ENCODE measurements at regions not wholly inside any gene's neighbourhood (a gene's known extent, or its start where the extent isn't known, plus 50 kb on each side); places are given as distances from the start of the nearest gene placed in this dataset.

DNA sequence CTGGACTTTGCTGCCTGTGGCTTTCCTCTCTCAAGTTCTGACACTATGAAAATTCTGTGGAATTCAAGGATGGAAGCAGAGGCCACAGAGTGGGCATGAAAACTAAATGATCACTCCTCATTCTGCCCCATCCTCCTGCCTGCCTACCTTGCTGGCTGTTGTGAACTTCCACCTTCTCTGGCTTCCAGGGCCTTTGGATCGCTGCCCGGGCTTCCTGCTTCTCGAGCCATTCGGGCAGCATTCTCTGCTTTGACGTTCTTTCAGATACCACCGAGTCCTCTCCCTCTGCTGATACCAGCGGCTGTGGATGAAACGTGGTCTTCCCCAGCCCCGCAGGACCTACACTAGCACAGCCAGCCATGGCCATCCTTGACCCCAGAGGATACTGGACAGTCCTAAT lies 327.7 kb upstream of the SLC14A2 start:
- H3K4me3 ChIP-seq (replicated peaks in 1 of 3; ENCODE audit: insufficient read depth in 1 of 3, low read depth in 2 of 3, low read length in 3 of 3) = no peak overlapping the region
- no peak overlapping the region for H3K4me2 ChIP-seq (ENCODE audit: low read depth, low read length)
- no peaks in the 10 kb centered on the region; a peak in 1 of 5 replicates for H3K27me3 ChIP-seq (ENCODE audit: control insufficient read depth in 1 of 2, insufficient read depth in 2 of 2, low read length in 2 of 2)
- ChIA-PET POLR2A (no interaction called here), CTCF (ENCODE audit: low intra/inter-chr PET ratio, low total read pairs) (no interaction called here)
- no peaks in the 10 kb centered on the region for H3K4me1 ChIP-seq (ENCODE audit: insufficient read depth, low read length)
- H3K36me3 ChIP-seq (replicated peaks in 1 of 2; ENCODE audit: control insufficient read depth in 1 of 2, insufficient read depth in 2 of 2, low read length in 2 of 2) = no peaks in the 10 kb centered on the region
- no TSS peak for BruUV-seq (replicated peaks)
- intact Hi-C loops (cut with micrococcal nuclease; ENCODE audit: unreplicated experiment) (no loop called here), in situ Hi-C loops (cut with HindIII; ENCODE audit: extremely low pct_ligation_motif_present, low pct_unique_long_range_greater_than_20kb) (no loop called here)
- H3K79me2 ChIP-seq (ENCODE audit: insufficient read depth, low read length) = no peaks in the 10 kb centered on the region
- H3K27ac ChIP-seq (ENCODE audit: extremely low read length, insufficient read depth, low read length) = no peak overlapping the region
- H3K9me3 ChIP-seq (ENCODE audit: low read length) = no peaks in the 10 kb centered on the region
- 0% methylated on average over 7 of the region's 9 CpGs for WGBS (ENCODE audit: low lambda C conversion rate)
- no peak for FAIRE-seq
- no peak overlapping the region for H2AFZ ChIP-seq (ENCODE audit: low read length)
- no peak overlapping the region for H3K9ac ChIP-seq (ENCODE audit: insufficient read depth, low read depth, low read length)
- no peaks in the 10 kb centered on the region for H4K20me1 ChIP-seq (ENCODE audit: insufficient read depth, low read length)
- no peak for DNase-seq (ENCODE audit: low spot score)
- no peak for ATAC-seq
- TF ChIP-seq CCAR2 (optimal IDR thresholded peaks at IDR 0.05; ENCODE audit: low read depth, low read length) = no peak
- TF ChIP-seq, protein P1, sequence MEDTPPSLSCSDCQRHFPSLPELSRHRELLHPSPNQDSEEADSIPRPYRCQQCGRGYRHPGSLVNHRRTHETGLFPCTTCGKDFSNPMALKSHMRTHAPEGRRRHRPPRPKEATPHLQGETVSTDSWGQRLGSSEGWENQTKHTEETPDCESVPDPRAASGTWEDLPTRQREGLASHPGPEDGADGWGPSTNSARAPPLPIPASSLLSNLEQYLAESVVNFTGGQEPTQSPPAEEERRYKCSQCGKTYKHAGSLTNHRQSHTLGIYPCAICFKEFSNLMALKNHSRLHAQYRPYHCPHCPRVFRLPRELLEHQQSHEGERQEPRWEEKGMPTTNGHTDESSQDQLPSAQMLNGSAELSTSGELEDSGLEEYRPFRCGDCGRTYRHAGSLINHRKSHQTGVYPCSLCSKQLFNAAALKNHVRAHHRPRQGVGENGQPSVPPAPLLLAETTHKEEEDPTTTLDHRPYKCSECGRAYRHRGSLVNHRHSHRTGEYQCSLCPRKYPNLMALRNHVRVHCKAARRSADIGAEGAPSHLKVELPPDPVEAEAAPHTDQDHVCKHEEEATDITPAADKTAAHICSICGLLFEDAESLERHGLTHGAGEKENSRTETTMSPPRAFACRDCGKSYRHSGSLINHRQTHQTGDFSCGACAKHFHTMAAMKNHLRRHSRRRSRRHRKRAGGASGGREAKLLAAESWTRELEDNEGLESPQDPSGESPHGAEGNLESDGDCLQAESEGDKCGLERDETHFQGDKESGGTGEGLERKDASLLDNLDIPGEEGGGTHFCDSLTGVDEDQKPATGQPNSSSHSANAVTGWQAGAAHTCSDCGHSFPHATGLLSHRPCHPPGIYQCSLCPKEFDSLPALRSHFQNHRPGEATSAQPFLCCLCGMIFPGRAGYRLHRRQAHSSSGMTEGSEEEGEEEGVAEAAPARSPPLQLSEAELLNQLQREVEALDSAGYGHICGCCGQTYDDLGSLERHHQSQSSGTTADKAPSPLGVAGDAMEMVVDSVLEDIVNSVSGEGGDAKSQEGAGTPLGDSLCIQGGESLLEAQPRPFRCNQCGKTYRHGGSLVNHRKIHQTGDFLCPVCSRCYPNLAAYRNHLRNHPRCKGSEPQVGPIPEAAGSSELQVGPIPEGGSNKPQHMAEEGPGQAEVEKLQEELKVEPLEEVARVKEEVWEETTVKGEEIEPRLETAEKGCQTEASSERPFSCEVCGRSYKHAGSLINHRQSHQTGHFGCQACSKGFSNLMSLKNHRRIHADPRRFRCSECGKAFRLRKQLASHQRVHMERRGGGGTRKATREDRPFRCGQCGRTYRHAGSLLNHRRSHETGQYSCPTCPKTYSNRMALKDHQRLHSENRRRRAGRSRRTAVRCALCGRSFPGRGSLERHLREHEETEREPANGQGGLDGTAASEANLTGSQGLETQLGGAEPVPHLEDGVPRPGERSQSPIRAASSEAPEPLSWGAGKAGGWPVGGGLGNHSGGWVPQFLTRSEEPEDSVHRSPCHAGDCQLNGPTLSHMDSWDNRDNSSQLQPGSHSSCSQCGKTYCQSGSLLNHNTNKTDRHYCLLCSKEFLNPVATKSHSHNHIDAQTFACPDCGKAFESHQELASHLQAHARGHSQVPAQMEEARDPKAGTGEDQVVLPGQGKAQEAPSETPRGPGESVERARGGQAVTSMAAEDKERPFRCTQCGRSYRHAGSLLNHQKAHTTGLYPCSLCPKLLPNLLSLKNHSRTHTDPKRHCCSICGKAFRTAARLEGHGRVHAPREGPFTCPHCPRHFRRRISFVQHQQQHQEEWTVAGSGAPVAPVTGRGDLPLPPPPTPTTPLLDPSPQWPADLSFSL (CRISPR knock-in tag; IDR thresholded peaks at IDR 0.05) = no peak
- no peak for TF ChIP-seq PPARG (CRISPR knock-in tag; conservative IDR thresholded peaks at IDR 0.05)
- no peak for TF ChIP-seq SOX5 (CRISPR knock-in tag; IDR thresholded peaks at IDR 0.05; ENCODE audit: borderline replicate concordance)
- no peak for TF ChIP-seq GABPB1 (CRISPR knock-in tag; IDR thresholded peaks at IDR 0.05)
- no peak for TF ChIP-seq ZNF749 (CRISPR knock-in tag; IDR thresholded peaks at IDR 0.05; ENCODE audit: borderline replicate concordance)
- TF ChIP-seq CEBPZ (IDR thresholded peaks at IDR 0.05; ENCODE audit: low read length) = no peak
- no peak for TF ChIP-seq MEIS1 (CRISPR knock-in tag; IDR thresholded peaks at IDR 0.05; ENCODE audit: borderline replicate concordance)
- TF ChIP-seq PLSCR1 (CRISPR knock-in tag; IDR thresholded peaks at IDR 0.05; ENCODE audit: borderline replicate concordance) = no peak
- no peak for TF ChIP-seq ZNF878 (CRISPR knock-in tag; IDR thresholded peaks at IDR 0.05)
- no peak for TF ChIP-seq IRF1 (CRISPR knock-in tag; IDR thresholded peaks at IDR 0.05; ENCODE audit: low read depth)
- no peak for TF ChIP-seq ZNF780A (CRISPR knock-in tag; IDR thresholded peaks at IDR 0.05)
- TF ChIP-seq ZMAT3 (CRISPR knock-in tag; conservative IDR thresholded peaks at IDR 0.05) = no peak
